ENCODE measurements at regions not wholly inside any gene's neighbourhood (a gene's known extent, or its start where the extent isn't known, plus 50 kb on each side); places are given as distances from the start of the nearest gene placed in this dataset.

- TF ChIP-seq CTCF (IDR thresholded peaks at IDR 0.05) (no peak), POLR2A (IDR thresholded peaks at IDR 0.05) (no peak)
Measured at GRCh38 chr1:238485057-238485911, 594.6 kb upstream of the ZP4 start.
